GM18868 (cell line): ENCODE measurements at regions not wholly inside any gene's neighbourhood (a gene's known extent, or its start where the extent isn't known, plus 50 kb on each side); places are given as distances from the start of the nearest gene placed in this dataset.

Source experiments
- ATAC-seq: cut with Tn5 transposase; IDR thresholded peaks from one replicate; pipeline ENCODE4 v1.9.1; 2021; ENCODE audit warnings: mild to moderate bottlenecking, moderate library complexity; ENCODE audit not compliant: unreplicated experiment

DNA sequence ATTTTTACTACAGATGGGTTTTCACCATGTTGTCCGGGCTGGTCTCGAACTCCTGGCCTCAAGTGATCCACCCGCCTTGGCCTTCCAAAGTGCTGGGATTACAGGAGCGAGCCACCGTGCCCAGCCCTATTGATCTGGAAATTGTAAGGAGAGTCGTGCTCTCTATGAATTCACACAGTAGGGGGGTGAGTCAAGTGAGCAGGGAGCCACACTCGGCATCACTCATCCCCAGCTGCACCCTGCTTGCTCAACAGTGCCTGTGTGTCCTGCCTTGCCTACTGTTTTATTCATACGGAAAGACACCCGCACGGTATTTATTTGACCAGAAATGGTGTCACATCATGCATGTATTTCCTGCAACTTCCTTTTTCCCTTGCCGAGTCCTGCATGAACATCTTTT is 157.2 kb upstream of the FOXF1 start:
- ATAC-seq, result no peak

DNA sequence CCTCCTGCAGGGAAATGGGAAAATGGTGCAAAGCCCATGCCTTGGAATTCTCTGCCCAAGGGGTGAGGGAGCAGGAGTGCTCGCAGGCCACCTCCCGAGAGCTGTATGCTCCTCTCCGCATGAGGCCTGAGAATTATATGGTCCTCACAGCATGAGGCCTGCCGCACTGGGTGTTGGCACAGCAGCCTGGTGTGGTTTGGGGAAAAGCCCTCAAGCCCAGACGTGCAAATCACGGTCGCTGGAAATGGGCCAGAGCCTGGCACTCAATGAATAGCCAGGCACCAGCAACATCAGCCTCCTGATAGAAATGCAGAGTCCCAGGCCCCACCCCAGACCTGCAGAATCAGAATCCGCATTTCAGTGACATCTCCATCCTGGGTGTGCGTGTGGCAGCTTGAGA is 156.4 kb upstream of the FOXF1 start:
- ATAC-seq, result no peak

DNA sequence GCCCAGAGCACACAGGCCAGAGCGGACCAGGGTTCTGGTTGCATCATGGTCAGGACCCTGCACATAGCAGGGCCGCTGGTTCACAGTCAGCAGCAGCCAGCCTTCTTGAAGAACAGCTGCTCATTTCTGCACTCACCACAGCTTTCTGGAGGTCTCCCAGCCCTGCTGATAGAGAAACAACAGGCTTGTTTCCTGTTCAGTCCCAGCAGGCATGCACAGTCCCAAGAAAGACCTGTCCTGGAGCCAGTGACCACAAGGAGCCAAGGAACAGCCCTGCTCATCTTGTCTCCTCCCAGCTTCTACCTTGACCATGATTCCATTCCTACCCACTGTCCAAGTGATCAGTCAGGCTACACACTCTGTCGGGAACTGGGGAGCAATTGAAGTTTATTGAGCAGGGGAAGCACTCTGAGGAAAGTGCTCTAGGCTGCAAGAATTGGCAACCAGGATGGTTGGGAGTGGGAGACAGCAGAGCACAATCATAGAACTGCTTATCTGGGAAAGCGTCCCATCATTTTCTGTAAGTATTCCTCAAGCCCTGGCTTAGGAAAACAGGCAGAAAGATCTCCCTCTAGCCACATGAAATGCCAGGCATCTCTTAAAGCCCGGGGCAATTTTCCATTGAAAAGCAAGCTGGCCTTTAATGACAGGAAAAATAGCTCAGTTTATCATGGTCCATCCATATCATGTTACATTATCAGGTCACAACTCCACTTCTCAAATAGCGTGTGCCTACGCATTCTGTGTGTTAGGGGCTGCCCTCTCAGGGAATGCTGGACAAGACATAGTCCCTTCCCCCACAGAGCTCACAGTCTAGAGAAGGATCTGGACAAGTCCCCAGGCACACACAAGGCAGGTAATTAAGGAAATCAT is 155.4 kb upstream of the FOXF1 start:
- ATAC-seq, result no peak

DNA sequence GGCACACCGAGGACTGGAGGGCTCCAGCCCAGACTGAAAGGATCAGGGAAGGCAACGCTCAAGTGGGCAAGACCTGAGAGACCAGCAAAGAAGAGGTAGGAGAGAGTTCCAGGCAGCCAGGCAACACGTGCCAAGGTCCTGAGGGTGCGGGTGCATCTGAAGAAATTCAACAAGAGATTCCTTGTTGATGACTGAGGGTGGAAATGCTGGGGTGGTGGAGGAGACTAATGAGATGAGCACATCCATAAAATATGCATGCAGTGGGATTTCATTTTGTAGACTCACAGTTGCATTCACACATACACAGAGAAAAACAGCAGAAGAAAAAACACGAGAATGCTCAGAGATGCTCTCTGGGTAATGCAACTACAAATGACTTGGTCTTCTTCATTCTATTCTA is 154.8 kb upstream of the FOXF1 start:
- no peak for ATAC-seq

DNA sequence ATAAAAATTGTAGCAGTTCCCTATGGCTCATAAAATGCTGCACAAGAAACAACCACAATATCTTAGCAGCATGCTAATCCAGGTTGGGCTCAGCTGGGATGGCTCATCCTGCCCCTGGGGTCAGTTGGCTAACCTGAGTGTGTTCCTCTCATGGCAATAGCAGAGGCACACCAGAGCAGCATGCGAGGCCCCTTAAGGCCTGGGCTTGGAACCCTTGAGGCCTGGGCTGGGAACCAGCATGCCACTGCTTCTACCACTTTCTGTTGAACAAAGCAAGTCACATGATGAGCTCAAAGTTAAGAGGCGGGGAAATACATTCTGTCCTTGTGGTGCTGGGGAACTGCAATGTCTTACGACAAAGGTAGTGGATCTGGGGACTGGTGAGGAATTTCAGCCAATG is 154.4 kb upstream of the FOXF1 start:
- no peak for ATAC-seq

DNA sequence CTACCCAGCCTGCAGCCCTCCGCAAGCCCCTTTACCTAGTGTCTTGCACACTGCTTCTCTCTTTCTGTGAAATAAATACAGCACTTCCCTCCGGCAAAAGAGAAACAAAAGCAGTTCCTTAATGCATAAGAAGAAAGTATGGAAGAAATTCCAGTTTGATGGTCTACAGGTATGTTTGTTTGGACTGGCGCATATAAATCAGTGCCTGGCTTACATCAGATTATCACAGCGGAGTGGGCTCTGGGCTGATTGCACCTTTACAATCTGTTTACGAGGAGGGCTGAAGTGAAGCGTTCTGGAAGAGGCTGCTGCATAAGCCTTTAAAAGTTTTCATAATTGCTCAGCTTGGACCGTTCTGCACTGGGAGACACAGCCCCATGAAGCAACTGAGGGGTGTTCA is 153.5 kb upstream of the FOXF1 start:
- ATAC-seq, result no peak

DNA sequence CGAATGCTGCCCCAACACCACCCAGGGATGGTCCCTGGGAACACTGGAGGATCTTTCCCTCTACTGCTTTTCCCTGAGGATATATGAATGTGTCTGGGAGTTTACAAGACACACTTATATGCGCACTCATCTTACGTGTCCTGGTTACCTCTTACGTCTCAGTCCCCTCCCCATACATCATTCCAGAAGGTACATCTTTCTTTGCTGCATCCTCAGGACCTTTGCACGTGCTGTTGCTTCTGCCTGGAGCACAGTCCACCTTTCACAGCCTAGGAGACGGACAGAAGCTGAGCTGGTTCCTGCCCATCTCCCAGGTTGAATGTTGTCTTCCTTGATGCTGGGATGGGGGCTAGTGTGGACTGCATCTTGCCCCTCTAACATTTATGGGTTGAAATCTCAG is 153.0 kb upstream of the FOXF1 start:
- no peak for ATAC-seq

DNA sequence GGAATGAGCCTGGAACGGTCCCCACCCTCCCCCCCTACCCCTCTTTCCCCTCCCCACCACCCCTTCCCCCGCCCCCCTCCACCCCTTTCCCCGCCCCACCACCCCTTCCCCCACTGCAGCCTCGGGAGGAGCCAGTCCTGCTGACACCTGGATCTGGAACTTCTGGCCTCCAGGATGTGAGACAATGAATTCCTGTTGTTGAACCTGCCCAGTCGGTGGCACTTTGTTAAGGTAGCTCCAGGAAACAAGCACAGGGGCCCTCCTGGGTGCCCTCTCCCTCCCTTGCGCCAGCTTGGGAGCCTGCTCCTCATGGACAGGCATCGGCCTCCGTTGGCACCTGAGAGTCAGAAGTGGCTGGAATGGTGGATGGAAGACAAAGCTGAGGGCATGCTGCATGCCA is 152.4 kb upstream of the FOXF1 start:
- ATAC-seq, result no peak

DNA sequence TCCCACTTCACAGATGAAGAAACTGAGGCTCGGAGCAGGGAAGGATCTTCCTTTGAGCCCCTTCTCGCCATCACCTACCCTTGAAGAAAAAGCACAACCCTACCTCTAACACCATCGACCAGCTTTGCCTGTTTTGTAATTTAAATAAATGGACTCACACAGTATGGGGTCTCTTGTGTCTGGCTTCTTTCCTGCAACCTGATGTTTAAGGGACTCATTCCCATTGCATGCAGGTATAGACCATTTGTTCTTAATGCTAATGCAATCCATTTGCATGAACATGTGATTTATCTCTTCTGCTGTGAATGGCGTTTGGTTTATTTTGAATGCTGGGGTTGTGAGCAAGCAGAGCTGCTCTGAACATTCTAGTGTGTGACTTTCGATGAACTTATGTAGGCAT is 150.8 kb upstream of the FOXF1 start:
- no peak for ATAC-seq

DNA sequence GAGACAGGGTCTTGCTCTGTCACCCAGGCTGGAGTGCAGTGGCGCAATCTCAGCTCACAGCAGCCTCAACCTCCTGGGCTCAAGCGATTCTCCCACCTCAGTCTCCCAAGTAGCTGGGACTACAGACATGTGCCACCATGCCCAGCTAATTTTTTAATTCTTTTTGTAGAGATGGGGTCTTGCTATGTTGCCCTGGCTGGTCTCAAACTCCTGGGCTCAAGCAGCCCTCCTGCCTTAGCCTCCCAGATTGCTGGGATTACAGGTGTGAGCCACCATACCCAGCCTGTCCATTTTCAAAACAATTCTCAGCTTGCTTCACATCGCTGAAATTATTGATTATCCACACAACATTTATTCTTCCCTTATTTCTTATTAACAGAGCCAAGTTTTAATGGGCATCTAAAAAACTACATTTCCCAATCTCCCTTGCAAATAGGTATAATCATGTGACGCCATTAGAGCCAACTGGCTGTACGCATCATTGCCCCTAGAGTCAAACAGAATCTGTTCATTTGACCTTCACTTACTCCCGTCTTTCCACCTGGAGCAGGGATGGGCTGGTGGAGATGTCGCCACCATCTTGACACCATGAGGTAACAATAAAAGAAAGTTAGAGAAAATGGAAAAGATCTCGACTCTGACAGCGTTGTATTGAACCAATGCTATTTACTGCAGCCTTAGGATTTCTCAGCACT is 148.0 kb upstream of the FOXF1 start:
- no peak for ATAC-seq

DNA sequence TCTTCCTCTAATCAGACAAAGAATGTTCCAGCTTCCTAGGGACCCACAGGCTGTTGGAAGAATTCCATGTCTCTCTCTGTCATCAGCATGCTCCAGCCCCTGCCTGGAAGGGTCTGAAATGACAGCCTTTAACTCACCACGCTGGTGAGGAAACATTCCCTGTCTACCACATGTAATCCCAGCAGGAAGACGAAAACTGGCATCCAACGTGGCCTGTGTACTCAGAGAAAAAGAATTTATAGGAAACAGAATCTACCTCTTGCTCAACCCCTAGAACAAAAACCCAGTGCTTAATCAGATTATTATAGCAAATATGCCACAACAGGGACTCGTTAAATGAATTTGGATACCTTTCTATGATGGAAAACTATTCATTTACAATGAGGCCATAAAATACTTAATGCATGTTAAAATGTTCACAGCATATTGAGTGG is 147.3 kb upstream of the FOXF1 start:
- no peak for ATAC-seq

DNA sequence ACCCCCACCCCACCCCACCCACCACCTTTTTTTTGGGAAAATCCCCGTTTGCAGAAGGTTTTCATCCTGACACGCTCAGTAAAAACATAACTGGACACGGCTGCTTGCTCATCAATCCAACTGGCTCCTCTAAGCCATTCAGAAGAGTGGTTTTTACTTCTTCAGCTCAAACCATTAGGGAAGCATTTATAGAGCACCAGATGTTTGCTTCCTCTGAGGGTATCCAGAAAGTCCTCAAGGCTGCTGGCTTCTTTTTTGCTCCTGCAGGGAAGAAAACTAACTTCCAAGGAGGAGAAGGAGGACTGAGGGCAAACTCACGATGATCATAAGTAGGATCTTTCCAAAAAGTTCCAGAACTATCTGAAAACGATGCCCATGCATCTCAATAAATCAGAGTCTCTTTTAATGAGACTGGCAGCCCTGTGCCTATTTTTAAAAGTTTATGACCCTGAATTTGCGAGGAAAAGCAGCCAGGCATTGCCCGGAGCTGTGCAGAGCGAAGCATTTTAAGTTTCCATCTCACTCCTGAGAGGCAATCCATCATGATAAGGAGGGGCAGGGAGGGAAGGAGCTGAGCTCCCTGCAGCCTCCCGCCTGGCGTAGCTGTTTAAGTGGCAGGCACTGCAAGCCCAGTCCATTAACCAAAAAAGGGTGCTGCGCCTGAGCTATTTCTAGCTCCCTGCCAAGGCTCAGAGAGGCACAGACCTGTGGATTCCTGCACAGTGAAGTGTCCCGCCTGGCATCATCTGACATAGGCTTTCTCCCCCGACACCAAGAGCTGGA is 146.3 kb upstream of the FOXF1 start:
- ATAC-seq, result no peak

DNA sequence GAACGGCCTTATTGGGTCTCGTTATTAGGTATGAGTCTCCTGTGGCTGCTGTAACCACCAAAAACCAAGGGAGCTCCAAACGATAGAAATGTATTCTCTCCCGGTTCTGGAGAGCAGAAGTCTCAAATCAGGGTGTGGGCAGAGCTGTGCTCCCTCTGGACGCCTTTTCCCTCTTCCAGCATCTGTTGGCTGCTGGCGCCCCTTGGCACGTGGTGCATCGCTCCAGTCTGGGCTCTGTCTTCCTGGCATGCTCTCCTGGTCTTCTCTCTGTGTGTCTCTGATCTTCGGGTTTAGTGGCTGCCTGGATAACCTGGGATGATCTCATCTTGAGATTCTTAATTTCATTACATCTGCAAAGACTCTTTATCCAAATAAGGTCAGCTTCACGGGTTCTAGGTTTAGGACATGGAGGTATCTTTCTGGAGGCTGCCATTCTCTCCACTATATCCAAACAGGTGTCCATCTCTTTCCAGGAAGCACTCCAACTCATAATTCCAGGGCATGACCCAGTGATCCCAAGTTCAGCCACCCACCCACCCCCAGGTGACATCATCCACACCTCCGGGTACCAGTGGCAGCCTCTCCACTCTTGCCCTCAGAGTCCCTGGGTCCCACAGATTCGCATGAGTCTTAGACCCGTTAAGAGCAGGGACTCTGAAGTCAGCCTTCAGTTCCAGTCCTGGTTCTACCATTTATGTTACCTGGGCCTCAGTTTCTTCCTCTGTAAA is 145.5 kb upstream of the FOXF1 start:
- no peak for ATAC-seq

DNA sequence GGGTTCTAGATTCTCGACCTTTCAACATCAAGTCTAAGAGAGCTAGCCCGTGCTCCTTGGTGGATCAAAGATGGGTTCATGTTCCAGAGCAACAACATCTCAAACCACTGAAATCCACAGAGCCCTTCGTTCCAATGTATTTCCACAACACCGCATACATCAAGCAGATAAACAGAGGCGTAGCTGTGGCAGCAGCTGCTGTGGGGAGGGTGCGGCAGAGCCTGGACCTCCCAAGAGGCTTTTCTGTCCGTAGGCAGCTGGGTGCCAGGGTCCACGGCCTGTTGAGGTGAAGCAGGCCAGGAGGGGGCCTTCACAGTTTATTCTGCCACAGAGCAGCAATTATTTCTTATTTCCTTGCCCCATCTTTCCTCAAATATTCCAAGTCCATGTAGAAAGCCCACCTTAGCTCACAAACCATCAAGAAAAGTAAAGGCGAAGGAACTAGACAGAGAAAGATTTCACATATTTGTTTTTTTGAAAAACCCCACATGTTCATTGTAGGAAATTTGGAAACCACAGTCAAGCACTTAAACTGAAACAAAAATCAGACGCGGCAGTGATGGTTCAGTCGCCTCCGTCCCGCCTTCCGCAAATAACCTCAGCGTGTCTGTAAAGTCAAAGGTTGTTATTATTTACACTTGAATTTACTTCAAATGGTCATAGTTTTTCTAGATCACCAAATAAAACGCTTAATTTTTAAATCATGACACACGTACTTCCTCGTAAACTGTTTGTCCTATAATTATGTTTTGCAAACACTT is 144.6 kb upstream of the FOXF1 start:
- ATAC-seq, result no peak

DNA sequence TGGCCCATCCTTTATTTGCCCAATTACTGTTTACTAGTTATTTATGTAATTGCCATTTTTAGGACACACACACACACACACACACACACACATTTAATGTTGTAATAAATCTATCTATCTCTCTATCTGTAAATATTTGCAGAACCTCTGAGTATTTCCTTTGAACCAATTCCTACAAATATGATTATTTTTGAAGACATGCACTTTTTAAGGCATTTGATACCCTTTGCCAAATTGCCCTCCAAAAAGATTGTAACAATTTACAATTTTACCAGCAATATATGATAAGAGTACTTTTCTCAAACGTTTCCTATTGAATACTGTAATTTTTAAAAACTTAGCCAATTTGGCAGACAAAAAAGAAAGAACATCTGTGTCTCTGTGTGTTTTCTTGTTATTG is 143.8 kb upstream of the FOXF1 start:
- ATAC-seq, result no peak

DNA sequence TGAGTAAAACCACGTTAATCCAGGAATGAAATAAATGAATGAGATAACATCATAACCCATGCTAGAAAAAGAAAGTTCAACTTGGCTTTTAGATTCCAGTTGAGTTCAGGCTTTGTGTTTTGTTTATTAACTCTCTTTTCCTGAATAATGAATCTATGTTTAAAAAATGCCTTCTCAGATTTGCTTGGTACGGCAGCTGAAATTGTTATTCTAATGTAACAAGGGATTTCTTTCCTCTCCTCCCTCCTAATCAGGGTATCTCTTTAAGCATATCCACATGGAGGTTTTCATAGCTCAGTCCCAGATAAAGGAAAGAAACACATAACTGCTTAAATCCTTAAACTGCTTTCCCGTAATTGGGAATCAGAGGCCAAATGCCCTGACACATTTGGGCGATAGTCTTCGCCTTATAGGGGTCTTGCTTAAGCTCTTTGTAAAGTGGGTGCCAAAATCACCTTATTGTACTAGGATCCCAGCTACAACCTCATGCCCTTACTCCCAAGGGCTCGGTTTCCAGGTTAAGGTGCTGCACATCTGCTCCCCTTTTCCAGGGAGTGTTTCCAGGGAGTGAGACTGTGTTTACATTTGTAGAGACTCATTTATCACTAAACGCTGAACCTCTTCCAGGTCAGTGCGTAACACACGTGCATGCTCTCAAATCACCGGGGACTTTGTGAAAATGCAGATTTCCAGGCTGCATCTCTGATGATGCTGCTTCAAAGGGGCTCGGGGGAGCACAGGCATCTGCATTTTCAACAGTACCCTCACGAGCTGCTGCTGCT is 142.8 kb upstream of the FOXF1 start:
- no peak for ATAC-seq

DNA sequence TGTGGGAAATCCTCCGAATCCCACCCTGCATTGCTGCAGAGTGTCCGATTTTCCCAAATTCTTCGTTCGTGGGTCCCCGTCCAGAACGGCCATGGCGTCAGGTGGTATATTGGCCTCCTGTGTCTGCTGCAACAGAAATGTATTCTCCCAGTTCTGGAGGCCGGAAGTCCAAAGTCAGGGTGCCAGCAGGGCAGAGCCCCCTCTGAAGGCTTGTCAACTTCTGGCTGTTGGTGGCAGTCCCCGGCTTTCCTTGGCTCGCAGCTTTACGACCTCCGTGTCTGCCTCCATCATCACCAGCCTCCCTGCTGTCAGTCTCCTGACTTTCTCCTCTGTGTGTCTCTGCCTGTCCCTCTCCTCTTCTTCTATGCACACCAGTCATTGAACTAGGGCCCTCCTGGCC is 142.1 kb upstream of the FOXF1 start:
- ATAC-seq, result no peak

DNA sequence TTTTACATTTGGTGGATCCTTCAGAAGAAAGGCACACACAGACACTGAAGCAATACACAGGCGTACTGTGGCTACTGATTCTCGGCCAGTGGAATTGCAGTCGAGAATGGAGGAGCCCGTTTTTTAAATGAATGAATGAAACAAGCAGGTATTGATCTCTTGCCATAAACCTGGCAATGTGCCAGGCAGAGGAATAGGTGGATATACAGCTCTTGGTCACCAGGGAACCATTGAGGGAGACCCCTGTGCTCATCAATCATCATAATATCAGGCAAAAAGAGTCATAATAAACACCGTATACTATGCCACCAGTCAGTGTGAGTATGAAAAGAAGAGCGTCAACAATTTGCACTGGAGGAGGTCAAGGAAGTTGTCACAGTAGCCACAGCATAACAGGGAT is 140.3 kb upstream of the FOXF1 start:
- ATAC-seq, result no peak

DNA sequence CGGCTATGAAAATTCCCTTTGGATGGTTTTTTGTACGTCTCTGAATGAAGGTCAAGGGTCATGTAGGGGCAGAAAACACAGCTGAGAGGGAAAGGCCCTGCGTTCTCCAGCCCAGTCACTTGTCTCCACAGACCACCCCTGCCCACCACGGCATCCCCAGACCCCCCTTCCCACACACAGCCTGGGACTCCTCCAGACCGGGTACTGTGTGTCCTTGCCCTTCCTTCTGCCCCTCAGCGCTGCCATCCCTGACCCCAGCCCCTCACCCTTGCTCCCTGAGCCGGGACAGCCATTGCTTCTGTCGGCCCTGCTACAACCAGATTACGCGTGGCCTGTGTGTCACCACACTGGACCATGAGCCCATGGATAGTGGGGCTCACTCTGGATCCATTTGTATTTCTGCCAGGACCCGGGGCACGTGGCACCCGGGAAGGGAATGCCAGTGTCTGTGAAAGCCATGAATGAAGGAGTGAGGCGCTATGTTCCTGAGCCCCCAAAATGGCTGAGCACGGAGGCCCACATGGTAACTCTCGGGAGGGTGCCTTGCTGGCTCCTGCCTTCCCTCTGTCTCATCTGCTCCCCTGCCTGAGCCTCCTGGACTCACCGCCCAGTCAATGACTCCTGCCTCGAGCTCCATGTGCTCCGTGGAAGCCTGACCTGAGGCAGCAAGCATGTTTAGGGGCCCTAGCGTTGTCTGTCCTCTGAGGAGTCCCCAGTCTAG is 139.1 kb upstream of the FOXF1 start:
- ATAC-seq, result no peak
